H1 (cell line): ENCODE measurements at regions not wholly inside any gene's neighbourhood (a gene's known extent, or its start where the extent isn't known, plus 50 kb on each side); places are given as distances from the start of the nearest gene placed in this dataset.

Experiments used
- CHD7 ChIP-seq: fragments of 300-600 bp; sonication (generic); IDR thresholded peaks from 2 replicates; pipeline ENCODE4 v1.7.1; 2012; ENCODE audit warnings: low read length, moderate library complexity, mild to moderate bottlenecking, inconsistent platforms; ENCODE audit not compliant: insufficient replicate concordance
- EP300 ChIP-seq, 2 experiments: IDR thresholded peaks; 1 replicate in 1 of 2; 2 replicates in 1 of 2; pipeline ENCODE4 v1.6.1; 2011 to 2012; ENCODE audit warnings: low read depth in 2 of 2, low read length in 2 of 2, mild to moderate bottlenecking in 2 of 2, borderline replicate concordance in 1 of 2, inconsistent platforms in 1 of 2, moderate library complexity in 1 of 2
- JUND ChIP-seq: IDR thresholded peaks from 2 replicates; pipeline ENCODE4 v1.6.1; 2011; ENCODE audit warnings: mild to moderate bottlenecking, improper control_type of control experiment, low read length
- YY1 ChIP-seq: IDR thresholded peaks from 2 replicates; pipeline ENCODE4 v1.6.1; 2011; ENCODE audit warnings: low read depth, mild to moderate bottlenecking, low read length

DNA sequence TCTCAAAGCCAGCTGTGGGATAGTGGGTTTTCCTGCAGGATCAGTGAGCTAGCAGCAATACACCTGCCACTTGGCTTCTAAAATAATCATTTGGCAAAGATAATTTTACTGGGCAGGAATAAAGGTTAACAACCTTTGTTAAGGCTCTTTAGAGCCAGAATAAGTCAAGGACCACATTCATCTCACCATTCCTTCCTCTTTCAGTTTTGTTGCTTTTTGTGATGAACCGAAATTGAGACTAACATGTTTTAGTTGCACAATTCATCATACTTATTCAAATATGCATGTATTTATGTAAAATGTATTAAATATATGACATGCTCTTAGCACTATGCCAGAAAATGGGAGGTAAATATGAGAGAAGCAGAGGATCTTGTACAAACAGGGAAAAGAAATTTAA is 824.4 kb upstream of the TYRP1 start (continued):
- TF ChIP-seq CHD7 (no peak), EP300 (IDR thresholded peaks at IDR 0.05; ENCODE audit: borderline replicate concordance in 1 of 2, low read depth in 2 of 2, low read length in 2 of 2) (no peak), YY1 (no peak), JUND (no peak)
